Liver (tissue), 8 donors: ENCODE measurements at regions not wholly inside any gene's neighbourhood (a gene's known extent, or its start where the extent isn't known, plus 50 kb on each side); places are given as distances from the start of the nearest gene placed in this dataset.

Experiments used
- DNase-seq: peaks from one replicate; pipeline ENCODE4 v3.0.0-alpha.2; 2017; ENCODE audit warnings: low spot score
- H3K27ac ChIP-seq, 2 donors: one replicate each; pipeline ENCODE4 v1.7.0; 2013; ENCODE audit warnings: inconsistent platforms in 2 of 2, low read length in 2 of 2, control low read depth in 1 of 2, low read depth in 1 of 2, mild to moderate bottlenecking in 1 of 2
- H3K27me3 ChIP-seq, 4 donors: one replicate each; pipeline versions ENCODE4 v1.6.1 to v1.7.0; 2013; ENCODE audit warnings: low read length in 3 of 4, inconsistent platforms in 1 of 4, mild to moderate bottlenecking in 1 of 4, moderate library complexity in 1 of 4; ENCODE audit not compliant: control insufficient read depth in 4 of 4, insufficient read depth in 4 of 4
- H3K36me3 ChIP-seq, 4 donors: one replicate each; pipeline versions ENCODE4 v1.6.1 to v1.7.0; 2013; ENCODE audit warnings: low read length in 3 of 4, mild to moderate bottlenecking in 3 of 4, low read depth in 1 of 4, moderate library complexity in 1 of 4; ENCODE audit not compliant: control insufficient read depth in 4 of 4, insufficient read depth in 3 of 4
- H3K4me1 ChIP-seq, 4 donors: one replicate each; pipeline versions ENCODE4 v1.6.1 to v1.7.0; 2013; ENCODE audit warnings: low read length in 3 of 4, mild to moderate bottlenecking in 3 of 4, moderate library complexity in 1 of 4; ENCODE audit not compliant: control insufficient read depth in 4 of 4, insufficient read depth in 4 of 4
- H3K4me3 ChIP-seq, 3 donors: one replicate each; pipeline versions ENCODE4 v1.6.1 to v1.7.0; 2013; ENCODE audit warnings: low read length in 3 of 3, control low read depth in 1 of 3, low read depth in 1 of 3, mild to moderate bottlenecking in 1 of 3
- H3K9ac ChIP-seq, 2 donors: one replicate each; pipeline ENCODE4 v1.7.0; 2013; ENCODE audit warnings: low read length in 2 of 2, mild to moderate bottlenecking in 2 of 2, moderate library complexity in 2 of 2, control low read depth in 1 of 2, low read depth in 1 of 2
- H3K9me3 ChIP-seq, 4 donors: one replicate each; pipeline versions ENCODE4 v1.6.1 to v1.7.0; 2013; ENCODE audit warnings: low read length in 3 of 4; ENCODE audit not compliant: control insufficient read depth in 4 of 4
- ATF3 ChIP-seq: IDR thresholded peaks from 2 replicates; pipeline ENCODE4 v1.6.1; 2016; ENCODE audit warnings: antibody characterized with exemption
- EGR1 ChIP-seq, 2 donors: IDR thresholded peaks; 2 replicates each; pipeline ENCODE4 v1.6.1; 2016 to 2018; ENCODE audit warnings: antibody characterized with exemption in 2 of 2, low read depth in 2 of 2
- FOXA1 ChIP-seq: IDR thresholded peaks from 2 replicates; pipeline ENCODE4 v1.6.1; 2016; ENCODE audit warnings: antibody characterized with exemption
- FOXA2 ChIP-seq: IDR thresholded peaks from 2 replicates; pipeline ENCODE4 v1.6.1; 2016; ENCODE audit warnings: antibody characterized with exemption
- GABPA ChIP-seq, 2 donors: IDR thresholded peaks in 1 of 2; conservative IDR thresholded peaks in 1 of 2; 2 replicates each; pipeline ENCODE4 v1.6.1; 2016; ENCODE audit warnings: antibody characterized with exemption in 2 of 2, mild to moderate bottlenecking in 1 of 2, moderate library complexity in 1 of 2
- HNF4A ChIP-seq, 2 donors: conservative IDR thresholded peaks; 2 replicates each; pipeline ENCODE4 v1.6.1; 2016; ENCODE audit warnings: antibody characterized with exemption in 2 of 2, mild to moderate bottlenecking in 2 of 2
- HNF4G ChIP-seq: IDR thresholded peaks from 2 replicates; pipeline ENCODE4 v1.6.1; 2016; ENCODE audit warnings: antibody characterized with exemption
- JUND ChIP-seq, 2 donors: IDR thresholded peaks; 2 replicates each; pipeline ENCODE4 v1.6.1; 2016; ENCODE audit warnings: antibody characterized with exemption in 2 of 2
- RAD21 ChIP-seq, 2 donors: IDR thresholded peaks; 2 replicates each; pipeline ENCODE4 v1.6.1; 2016; ENCODE audit warnings: antibody characterized with exemption in 2 of 2, mild to moderate bottlenecking in 2 of 2
- REST ChIP-seq: IDR thresholded peaks from 2 replicates; pipeline ENCODE4 v1.6.1; 2016; ENCODE audit warnings: antibody characterized with exemption, mild to moderate bottlenecking
- RXRA ChIP-seq, 2 donors: IDR thresholded peaks; 2 replicates each; pipeline ENCODE4 v1.6.1; 2017 to 2018; ENCODE audit warnings: antibody characterized with exemption in 2 of 2, mild to moderate bottlenecking in 1 of 2
- SP1 ChIP-seq: IDR thresholded peaks from 2 replicates; pipeline ENCODE4 v1.6.1; 2018; ENCODE audit warnings: antibody characterized with exemption, mild to moderate bottlenecking
- TAF1 ChIP-seq: conservative IDR thresholded peaks from 2 replicates; pipeline ENCODE4 v1.6.1; 2016; ENCODE audit warnings: antibody characterized with exemption, mild to moderate bottlenecking
- WGBS: extraction: QIAGEN DNeasy Blood & Tissue Kit; methylation state at CpG from one replicate; pipeline ENCODE4 v1.1.7; 2013; 5-methylcytosine and 5-hydroxymethylcytosine counted together
- TF ChIP-seq, protein P1 (sequence below): IDR thresholded peaks from 2 replicates; pipeline ENCODE4 v1.6.1; 2016; ENCODE audit warnings: antibody characterized with exemption
- TF ChIP-seq, protein P2 (sequence below): fragments of 150-350 bp; IDR thresholded peaks from 2 replicates; pipeline ENCODE4 v1.5.1; 2017; ENCODE audit warnings: improper control_type of control experiment, low read depth, low read length; ENCODE audit not compliant: missing input control
- TF ChIP-seq, protein P3 (sequence below): IDR thresholded peaks from 2 replicates; pipeline ENCODE4 v1.6.1; 2016; ENCODE audit warnings: antibody characterized with exemption
- donor health status: healthy.
- donor health status: healthy.
- donor health status: healthy.
- donor health status: healthy.
- donor health status: healthy.

DNA sequence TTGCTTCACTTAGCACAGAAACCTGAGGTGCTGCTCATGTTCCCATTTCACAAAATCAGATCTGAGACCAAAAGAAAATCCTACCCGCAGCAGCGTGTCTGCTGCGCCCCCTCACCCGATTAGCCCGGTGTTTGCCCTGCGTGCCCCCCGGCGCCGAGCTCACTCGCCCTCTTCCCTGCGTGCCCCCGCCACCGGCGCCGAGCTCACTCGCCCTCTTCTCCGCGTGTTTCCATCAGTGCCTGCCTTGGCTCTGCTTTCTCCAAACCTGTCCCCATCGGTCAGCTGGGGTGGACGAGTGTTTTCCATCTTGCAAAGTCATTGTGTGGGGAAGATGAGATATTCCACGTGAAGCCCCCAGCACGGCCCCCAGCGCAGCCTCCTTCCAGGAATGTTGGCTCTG lies 225.3 kb upstream of the PITRM1 start:
- no peaks in the 10 kb centered on the region for H3K27me3 ChIP-seq
- WGBS, result 86% methylated on average over 23 of the region's 23 CpGs
- H3K4me3 ChIP-seq, result no peak overlapping the region
- no peaks in the 10 kb centered on the region for H3K4me1 ChIP-seq
- no peaks in the 10 kb centered on the region for H3K36me3 ChIP-seq
- H3K9ac ChIP-seq, result no peak overlapping the region
- H3K9me3 ChIP-seq, result peaks cover 0 to 3% (median under 1%) of the 10 kb centered on the region in 4 donors
- TF ChIP-seq, protein P1, sequence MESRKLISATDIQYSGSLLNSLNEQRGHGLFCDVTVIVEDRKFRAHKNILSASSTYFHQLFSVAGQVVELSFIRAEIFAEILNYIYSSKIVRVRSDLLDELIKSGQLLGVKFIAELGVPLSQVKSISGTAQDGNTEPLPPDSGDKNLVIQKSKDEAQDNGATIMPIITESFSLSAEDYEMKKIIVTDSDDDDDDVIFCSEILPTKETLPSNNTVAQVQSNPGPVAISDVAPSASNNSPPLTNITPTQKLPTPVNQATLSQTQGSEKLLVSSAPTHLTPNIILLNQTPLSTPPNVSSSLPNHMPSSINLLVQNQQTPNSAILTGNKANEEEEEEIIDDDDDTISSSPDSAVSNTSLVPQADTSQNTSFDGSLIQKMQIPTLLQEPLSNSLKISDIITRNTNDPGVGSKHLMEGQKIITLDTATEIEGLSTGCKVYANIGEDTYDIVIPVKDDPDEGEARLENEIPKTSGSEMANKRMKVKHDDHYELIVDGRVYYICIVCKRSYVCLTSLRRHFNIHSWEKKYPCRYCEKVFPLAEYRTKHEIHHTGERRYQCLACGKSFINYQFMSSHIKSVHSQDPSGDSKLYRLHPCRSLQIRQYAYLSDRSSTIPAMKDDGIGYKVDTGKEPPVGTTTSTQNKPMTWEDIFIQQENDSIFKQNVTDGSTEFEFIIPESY, result no peak
- TF ChIP-seq RAD21 (IDR thresholded peaks at IDR 0.05) (no peak), TAF1 (no peak), FOXA2 (no peak), GABPA (IDR thresholded peaks at IDR 0.05 in 1 of 2, conservative IDR thresholded peaks at IDR 0.05 in 1 of 2) (no peak), RXRA (IDR thresholded peaks at IDR 0.05) (no peak), JUND (IDR thresholded peaks at IDR 0.05) (no peak), EGR1 (IDR thresholded peaks at IDR 0.05; ENCODE audit: low read depth in 2 of 2) (no peak), SP1 (no peak), FOXA1 (no peak)
- TF ChIP-seq, protein P2, sequence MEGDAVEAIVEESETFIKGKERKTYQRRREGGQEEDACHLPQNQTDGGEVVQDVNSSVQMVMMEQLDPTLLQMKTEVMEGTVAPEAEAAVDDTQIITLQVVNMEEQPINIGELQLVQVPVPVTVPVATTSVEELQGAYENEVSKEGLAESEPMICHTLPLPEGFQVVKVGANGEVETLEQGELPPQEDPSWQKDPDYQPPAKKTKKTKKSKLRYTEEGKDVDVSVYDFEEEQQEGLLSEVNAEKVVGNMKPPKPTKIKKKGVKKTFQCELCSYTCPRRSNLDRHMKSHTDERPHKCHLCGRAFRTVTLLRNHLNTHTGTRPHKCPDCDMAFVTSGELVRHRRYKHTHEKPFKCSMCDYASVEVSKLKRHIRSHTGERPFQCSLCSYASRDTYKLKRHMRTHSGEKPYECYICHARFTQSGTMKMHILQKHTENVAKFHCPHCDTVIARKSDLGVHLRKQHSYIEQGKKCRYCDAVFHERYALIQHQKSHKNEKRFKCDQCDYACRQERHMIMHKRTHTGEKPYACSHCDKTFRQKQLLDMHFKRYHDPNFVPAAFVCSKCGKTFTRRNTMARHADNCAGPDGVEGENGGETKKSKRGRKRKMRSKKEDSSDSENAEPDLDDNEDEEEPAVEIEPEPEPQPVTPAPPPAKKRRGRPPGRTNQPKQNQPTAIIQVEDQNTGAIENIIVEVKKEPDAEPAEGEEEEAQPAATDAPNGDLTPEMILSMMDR, result no peak
- TF ChIP-seq, protein P3, sequence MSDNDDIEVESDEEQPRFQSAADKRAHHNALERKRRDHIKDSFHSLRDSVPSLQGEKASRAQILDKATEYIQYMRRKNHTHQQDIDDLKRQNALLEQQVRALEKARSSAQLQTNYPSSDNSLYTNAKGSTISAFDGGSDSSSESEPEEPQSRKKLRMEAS, result no peak
- no peak overlapping the region for H3K27ac ChIP-seq
- DNase-seq, result no peak

DNA sequence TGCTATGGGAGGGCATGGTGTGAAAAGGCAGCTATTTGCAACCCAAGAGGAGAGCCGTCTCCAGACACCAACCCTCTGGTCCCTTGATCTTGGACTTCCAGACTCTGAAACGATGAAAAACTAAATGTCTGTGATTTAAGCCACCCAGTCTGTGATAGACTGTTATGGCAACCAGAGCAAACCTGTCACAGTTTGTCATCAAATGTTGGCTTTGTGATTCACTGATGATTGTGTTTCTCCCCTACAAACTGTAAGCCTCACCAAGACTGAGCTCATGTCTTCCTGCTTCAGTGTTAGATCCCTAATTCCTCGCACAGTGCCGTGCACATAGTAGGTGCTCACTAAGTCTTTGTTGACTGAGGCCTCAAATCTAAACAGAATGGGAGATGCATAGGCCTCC lies 224.6 kb upstream of the PITRM1 start:
- no peak overlapping the region for H3K4me3 ChIP-seq
- no peak for TF ChIP-seq HNF4G
- TF ChIP-seq ATF3, result no peak
- TF ChIP-seq, protein P3, result no peak
- TF ChIP-seq HNF4A (conservative IDR thresholded peaks at IDR 0.05), result no peak
- no peak overlapping the region for H3K9ac ChIP-seq
- H3K4me1 ChIP-seq, result no peaks in the 10 kb centered on the region
- no peak overlapping the region for H3K27ac ChIP-seq
- DNase-seq, result no peak
- no peaks in the 10 kb centered on the region for H3K36me3 ChIP-seq
- H3K27me3 ChIP-seq, result no peaks in the 10 kb centered on the region
- peaks cover 0 to 3% (median under 1%) of the 10 kb centered on the region in 4 donors for H3K9me3 ChIP-seq
- 76% methylated on average over 4 of the region's 4 CpGs for WGBS

DNA sequence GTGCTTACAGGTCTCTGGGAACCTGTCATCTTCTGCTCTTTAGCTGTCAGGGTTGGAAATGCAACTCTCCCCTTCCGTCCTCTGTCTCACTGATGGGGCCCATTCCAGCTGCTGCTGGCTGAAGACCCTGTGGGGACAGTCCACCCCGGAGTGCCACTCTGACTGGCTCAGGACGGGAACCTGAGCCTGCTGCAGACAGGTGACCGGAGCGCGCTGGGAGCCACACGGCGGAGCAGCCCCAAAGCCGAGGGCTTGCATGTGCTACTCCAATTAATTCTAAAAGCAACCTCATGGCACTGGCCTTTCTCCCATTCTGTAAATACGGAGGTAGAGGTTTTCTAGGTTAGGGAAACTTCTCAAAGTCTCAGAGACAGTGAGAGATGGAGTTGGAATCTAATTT lies 223.5 kb upstream of the PITRM1 start:
- no peak for DNase-seq
- no peaks in the 10 kb centered on the region for H3K27me3 ChIP-seq
- H3K4me3 ChIP-seq, result no peak overlapping the region
- H3K9ac ChIP-seq, result no peak overlapping the region
- H3K27ac ChIP-seq, result no peak overlapping the region
- no peaks in the 10 kb centered on the region for H3K36me3 ChIP-seq
- WGBS, result 83% methylated on average over 10 of the region's 10 CpGs
- H3K4me1 ChIP-seq, result no peaks in the 10 kb centered on the region
- H3K9me3 ChIP-seq, result peaks cover 0 to 3% (median under 1%) of the 10 kb centered on the region in 4 donors
- TF ChIP-seq FOXA1 (no peak), ATF3 (no peak), JUND (IDR thresholded peaks at IDR 0.05) (no peak), REST (no peak), GABPA (IDR thresholded peaks at IDR 0.05 in 1 of 2, conservative IDR thresholded peaks at IDR 0.05 in 1 of 2) (no peak), EGR1 (IDR thresholded peaks at IDR 0.05; ENCODE audit: low read depth in 2 of 2) (no peak), HNF4G (no peak), RXRA (IDR thresholded peaks at IDR 0.05) (no peak), FOXA2 (no peak), TAF1 (no peak), RAD21 (IDR thresholded peaks at IDR 0.05) (no peak)
- TF ChIP-seq, protein P2, result no peak
